H9 (cell line): ENCODE measurements at regions not wholly inside any gene's neighbourhood (a gene's known extent, or its start where the extent isn't known, plus 50 kb on each side); places are given as distances from the start of the nearest gene placed in this dataset.

Experiments used
- DNase-seq: peaks from one replicate; pipeline ENCODE4 v3.0.0-alpha.2; 2017
- H2AFZ ChIP-seq: one replicate; pipeline ENCODE4 v1.6.1; 2013; ENCODE audit warnings: mild to moderate bottlenecking, low read length, control low read depth, moderate library complexity
- H2AK5ac ChIP-seq: 2 replicates; pipeline ENCODE4 v1.6.1; 2013; ENCODE audit warnings: low read length, control low read depth, mixed read lengths; ENCODE audit not compliant: insufficient read length
- H2BK120ac ChIP-seq: one replicate; pipeline ENCODE4 v1.6.1; 2013; ENCODE audit warnings: low read depth, mild to moderate bottlenecking, low read length, control low read depth, inconsistent platforms; ENCODE audit not compliant: poor library complexity, severe bottlenecking
- H2BK12ac ChIP-seq: 2 replicates; pipeline ENCODE4 v1.6.1; 2013; ENCODE audit warnings: low read length, control low read depth, mixed read lengths, low read depth; ENCODE audit not compliant: insufficient read length
- H2BK15ac ChIP-seq: 2 replicates; pipeline ENCODE4 v1.6.1; 2013; ENCODE audit warnings: low read depth, low read length, control low read depth
- H2BK20ac ChIP-seq: one replicate; pipeline ENCODE4 v1.6.1; 2013; ENCODE audit warnings: low read depth, mild to moderate bottlenecking, low read length, control low read depth, inconsistent platforms; ENCODE audit not compliant: poor library complexity, severe bottlenecking
- H2BK5ac ChIP-seq: 2 replicates; pipeline ENCODE4 v1.6.1; 2013; ENCODE audit warnings: low read length, control low read depth, mixed read lengths; ENCODE audit not compliant: insufficient read length
- H3K14ac ChIP-seq: 2 replicates; pipeline ENCODE4 v1.6.1; 2013; ENCODE audit warnings: low read length, control low read depth; ENCODE audit not compliant: insufficient read depth
- H3K18ac ChIP-seq: 2 replicates; pipeline ENCODE4 v1.6.1; 2013; ENCODE audit warnings: low read depth, mild to moderate bottlenecking, mixed read lengths, low read length, control low read depth; ENCODE audit not compliant: insufficient read length
- H3K23ac ChIP-seq: 2 replicates; pipeline ENCODE4 v1.6.1; 2013; ENCODE audit warnings: low read length, control low read depth, mixed read lengths, low read depth; ENCODE audit not compliant: insufficient read length
- H3K23me2 ChIP-seq: 2 replicates; pipeline ENCODE4 v1.6.1; 2013; ENCODE audit warnings: low read depth, mild to moderate bottlenecking, mixed read lengths, low read length, control low read depth; ENCODE audit not compliant: insufficient read length, poor library complexity, severe bottlenecking
- H3K27ac ChIP-seq: 2 replicates; pipeline ENCODE4 v1.5.1; 2013; ENCODE audit warnings: low read length, control low read depth, mixed read lengths, low read depth; ENCODE audit not compliant: insufficient read length
- H3K27me3 ChIP-seq: 2 replicates; pipeline ENCODE4 v1.6.1; 2013; ENCODE audit warnings: low read length, control low read depth, inconsistent platforms; ENCODE audit not compliant: insufficient read depth
- H3K4ac ChIP-seq: 2 replicates; pipeline ENCODE4 v1.6.1; 2013; ENCODE audit warnings: low read depth, mild to moderate bottlenecking, control low read depth, inconsistent platforms, low read length, moderate library complexity
- H3K4me1 ChIP-seq: 2 replicates; pipeline ENCODE4 v1.6.1; 2013; ENCODE audit warnings: low read length, control low read depth, inconsistent platforms; ENCODE audit not compliant: insufficient read depth
- H3K4me2 ChIP-seq: 2 replicates; pipeline ENCODE4 v1.6.1; 2013; ENCODE audit warnings: low read length, control low read depth, mixed read lengths; ENCODE audit not compliant: insufficient read length, insufficient read depth
- H3K56ac ChIP-seq: 2 replicates; pipeline ENCODE4 v1.6.1; 2013; ENCODE audit warnings: low read depth, mild to moderate bottlenecking, mixed read lengths, low read length, control low read depth; ENCODE audit not compliant: insufficient read length
- H3K79me1 ChIP-seq: 2 replicates; pipeline ENCODE4 v1.6.1; 2013; ENCODE audit warnings: low read depth, mild to moderate bottlenecking, moderate library complexity, low read length, control low read depth, inconsistent platforms; ENCODE audit not compliant: insufficient read depth, poor library complexity, severe bottlenecking
- H3K79me2 ChIP-seq: 2 replicates; pipeline ENCODE4 v1.6.1; 2013; ENCODE audit warnings: low read length, control low read depth, inconsistent platforms; ENCODE audit not compliant: insufficient read depth
- H3K9ac ChIP-seq: 2 replicates; pipeline ENCODE4 v1.6.1; 2013; ENCODE audit warnings: low read length, control low read depth, mixed read lengths; ENCODE audit not compliant: insufficient read length; ENCODE audit errors: extremely low read depth
- H3K9me3 ChIP-seq: one replicate; pipeline ENCODE4 v1.6.1; 2013; ENCODE audit warnings: low read depth, low read length, inconsistent platforms; ENCODE audit not compliant: control insufficient read depth
- H3T11ph ChIP-seq: one replicate; pipeline ENCODE4 v1.6.1; 2013; ENCODE audit warnings: mild to moderate bottlenecking, low read length, control low read depth, inconsistent platforms
- H4K20me1 ChIP-seq: one replicate; pipeline ENCODE4 v1.6.1; 2013; ENCODE audit not compliant: control insufficient read depth, insufficient read length, insufficient read depth
- H4K5ac ChIP-seq: 2 replicates; pipeline ENCODE4 v1.6.1; 2013; ENCODE audit warnings: low read depth, mild to moderate bottlenecking, mixed read lengths, low read length, control low read depth; ENCODE audit not compliant: insufficient read length
- H4K8ac ChIP-seq: replicated peaks from 2 replicates; pipeline ENCODE4 v1.6.1; 2013; ENCODE audit warnings: low read length, control low read depth, mixed read lengths, low read depth; ENCODE audit not compliant: insufficient read length
- H4K91ac ChIP-seq: 2 replicates; pipeline ENCODE4 v1.6.1; 2013; ENCODE audit warnings: low read depth, mild to moderate bottlenecking, moderate library complexity, mixed read lengths, low read length, control low read depth; ENCODE audit not compliant: insufficient read length
- H3K27ac Mint-ChIP-seq, 3 experiments: 2 replicates in 2 of 3; 3 replicates in 1 of 3; pipeline ENCODE4 v1.8.0; 2020 to 2021; ENCODE audit warnings: mixed read lengths in 3 of 3, mild to moderate bottlenecking in 1 of 3, moderate library complexity in 1 of 3
- H3K27me3 Mint-ChIP-seq: 2 replicates; pipeline ENCODE4 v1.8.0; 2021; ENCODE audit warnings: low read depth, mild to moderate bottlenecking, moderate library complexity, mixed read lengths
- H3K36me3 Mint-ChIP-seq, 3 experiments: 2 replicates in 2 of 3; 3 replicates in 1 of 3; pipeline ENCODE4 v1.8.0; 2020 to 2021; ENCODE audit warnings: low read depth in 3 of 3, mixed read lengths in 3 of 3; ENCODE audit not compliant: insufficient read depth in 1 of 3
- H3K4me1 Mint-ChIP-seq, 2 experiments: 2 replicates each; pipeline ENCODE4 v1.8.0; 2020; ENCODE audit warnings: mixed read lengths in 2 of 2
- H3K4me3 Mint-ChIP-seq, 2 experiments: 2 replicates in 1 of 2; 3 replicates in 1 of 2; pipeline ENCODE4 v1.8.0; 2020 to 2021; ENCODE audit warnings: mild to moderate bottlenecking in 2 of 2, mixed read lengths in 2 of 2, moderate library complexity in 1 of 2
- H3K9me3 Mint-ChIP-seq, 2 experiments: 2 replicates in 1 of 2; 3 replicates in 1 of 2; pipeline ENCODE4 v1.8.0; 2020; ENCODE audit warnings: mild to moderate bottlenecking in 2 of 2, mixed read lengths in 2 of 2, moderate library complexity in 1 of 2
- WGBS: extraction: QIAGEN DNeasy Blood & Tissue Kit; methylation state at CpG from one replicate; pipeline ENCODE4 v1.1.7; 2013; ENCODE audit warnings: missing lambda C conversion rate, low lambda C conversion rate, mixed read lengths; ENCODE audit not compliant: insufficient read length; ENCODE audit errors: extremely low coverage; 5-methylcytosine and 5-hydroxymethylcytosine counted together
- TF ChIP-seq, protein P1 (sequence below): fragments of 200-600 bp; sonication (generic); conservative IDR thresholded peaks from 3 replicates; pipeline ENCODE4 v1.8.0; 2021; ENCODE audit warnings: antibody characterized with exemption, mild to moderate bottlenecking

DNA sequence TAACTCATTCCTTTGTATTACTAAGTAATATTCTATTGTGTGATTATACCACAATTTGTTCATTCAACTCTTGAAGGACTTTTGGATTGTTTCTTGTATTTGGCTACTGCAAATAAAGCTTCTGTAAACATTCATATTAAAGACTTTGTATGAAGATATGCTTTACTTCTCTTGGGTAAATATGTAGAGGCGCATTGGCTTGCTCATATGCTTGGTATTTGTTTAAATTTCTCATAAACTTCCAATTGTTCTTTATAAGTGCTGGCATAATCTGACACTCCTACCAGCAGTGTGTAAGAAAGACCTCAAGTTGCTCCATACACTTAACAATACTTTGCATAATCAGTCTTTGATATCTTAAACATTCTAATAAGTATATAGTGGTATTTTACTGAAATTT is 792.8 kb upstream of the LRRTM1 start:
- no peak overlapping the region for H2BK15ac ChIP-seq
- DNase-seq, result no peak
- H3K9ac ChIP-seq, result no peak overlapping the region
- H2BK120ac ChIP-seq, result no peak overlapping the region
- H3K4ac ChIP-seq, result no peak overlapping the region
- H3K18ac ChIP-seq, result no peak overlapping the region
- no peaks in the 10 kb centered on the region for H3K9me3 ChIP-seq
- H4K8ac ChIP-seq, result no peak overlapping the region
- H3K27me3 ChIP-seq, result no peaks in the 10 kb centered on the region
- H2BK5ac ChIP-seq, result no peak overlapping the region
- no peak overlapping the region for H2AK5ac ChIP-seq
- H3K23ac ChIP-seq, result no peak overlapping the region
- no peaks in the 10 kb centered on the region for H3K23me2 ChIP-seq
- H2AFZ ChIP-seq, result no peak overlapping the region
- no peak overlapping the region for H3K27ac ChIP-seq
- H3K4me1 ChIP-seq, result no peaks in the 10 kb centered on the region
- H3K14ac ChIP-seq, result no peak overlapping the region
- no peaks in the 10 kb centered on the region for H3K79me2 ChIP-seq
- Mint-ChIP-seq H3K27ac (no peak overlapping the region), H3K4me1 (peaks cover 3% of the 10 kb centered on the region in 2 experiments), H3K4me3 (no peak overlapping the region), H3K9me3 (no peaks in the 10 kb centered on the region), H3K27me3 (no peaks in the 10 kb centered on the region), H3K36me3 (no peaks in the 10 kb centered on the region)
- no peak overlapping the region for H2BK20ac ChIP-seq
- H3K79me1 ChIP-seq, result no peaks in the 10 kb centered on the region
- no peak overlapping the region for H3K4me2 ChIP-seq
- H3K56ac ChIP-seq, result no peak overlapping the region
- H4K5ac ChIP-seq, result no peak overlapping the region
- H4K20me1 ChIP-seq, result no peaks in the 10 kb centered on the region
- no peak overlapping the region for H4K91ac ChIP-seq
- no peak overlapping the region for H2BK12ac ChIP-seq
- TF ChIP-seq, protein P1, sequence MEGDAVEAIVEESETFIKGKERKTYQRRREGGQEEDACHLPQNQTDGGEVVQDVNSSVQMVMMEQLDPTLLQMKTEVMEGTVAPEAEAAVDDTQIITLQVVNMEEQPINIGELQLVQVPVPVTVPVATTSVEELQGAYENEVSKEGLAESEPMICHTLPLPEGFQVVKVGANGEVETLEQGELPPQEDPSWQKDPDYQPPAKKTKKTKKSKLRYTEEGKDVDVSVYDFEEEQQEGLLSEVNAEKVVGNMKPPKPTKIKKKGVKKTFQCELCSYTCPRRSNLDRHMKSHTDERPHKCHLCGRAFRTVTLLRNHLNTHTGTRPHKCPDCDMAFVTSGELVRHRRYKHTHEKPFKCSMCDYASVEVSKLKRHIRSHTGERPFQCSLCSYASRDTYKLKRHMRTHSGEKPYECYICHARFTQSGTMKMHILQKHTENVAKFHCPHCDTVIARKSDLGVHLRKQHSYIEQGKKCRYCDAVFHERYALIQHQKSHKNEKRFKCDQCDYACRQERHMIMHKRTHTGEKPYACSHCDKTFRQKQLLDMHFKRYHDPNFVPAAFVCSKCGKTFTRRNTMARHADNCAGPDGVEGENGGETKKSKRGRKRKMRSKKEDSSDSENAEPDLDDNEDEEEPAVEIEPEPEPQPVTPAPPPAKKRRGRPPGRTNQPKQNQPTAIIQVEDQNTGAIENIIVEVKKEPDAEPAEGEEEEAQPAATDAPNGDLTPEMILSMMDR, result no peak
- no CpG with 5 or more reads among the region's 1 CpG for WGBS
- H3T11ph ChIP-seq, result no peak overlapping the region
